ENCODE measurements at regions not wholly inside any gene's neighbourhood (a gene's known extent, or its start where the extent isn't known, plus 50 kb on each side); places are given as distances from the start of the nearest gene placed in this dataset.

GRCh38 chr2:147293991-147294824 lies 550.6 kb upstream of the ACVR2A start:
- TF ChIP-seq EZH2 (IDR thresholded peaks at IDR 0.05; ENCODE audit: insufficient read depth, low read length), result no peak
- TF ChIP-seq, protein P1, sequence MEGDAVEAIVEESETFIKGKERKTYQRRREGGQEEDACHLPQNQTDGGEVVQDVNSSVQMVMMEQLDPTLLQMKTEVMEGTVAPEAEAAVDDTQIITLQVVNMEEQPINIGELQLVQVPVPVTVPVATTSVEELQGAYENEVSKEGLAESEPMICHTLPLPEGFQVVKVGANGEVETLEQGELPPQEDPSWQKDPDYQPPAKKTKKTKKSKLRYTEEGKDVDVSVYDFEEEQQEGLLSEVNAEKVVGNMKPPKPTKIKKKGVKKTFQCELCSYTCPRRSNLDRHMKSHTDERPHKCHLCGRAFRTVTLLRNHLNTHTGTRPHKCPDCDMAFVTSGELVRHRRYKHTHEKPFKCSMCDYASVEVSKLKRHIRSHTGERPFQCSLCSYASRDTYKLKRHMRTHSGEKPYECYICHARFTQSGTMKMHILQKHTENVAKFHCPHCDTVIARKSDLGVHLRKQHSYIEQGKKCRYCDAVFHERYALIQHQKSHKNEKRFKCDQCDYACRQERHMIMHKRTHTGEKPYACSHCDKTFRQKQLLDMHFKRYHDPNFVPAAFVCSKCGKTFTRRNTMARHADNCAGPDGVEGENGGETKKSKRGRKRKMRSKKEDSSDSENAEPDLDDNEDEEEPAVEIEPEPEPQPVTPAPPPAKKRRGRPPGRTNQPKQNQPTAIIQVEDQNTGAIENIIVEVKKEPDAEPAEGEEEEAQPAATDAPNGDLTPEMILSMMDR (IDR thresholded peaks at IDR 0.05; ENCODE audit: insufficient read depth, low read depth, low read length), result no peak

Measured in astrocyte (in vitro differentiated cells and primary cell).